Pulmonary artery endothelial cell (primary cell): ENCODE measurements at regions not wholly inside any gene's neighbourhood (a gene's known extent, or its start where the extent isn't known, plus 50 kb on each side); places are given as distances from the start of the nearest gene placed in this dataset.
"Not testable (repeated sequence)": the region's sequence is repeated elsewhere in the genome, so short reads cannot be mapped to it uniquely, and the experiment has no call there.

Experiments
- DNase-seq: peaks from one replicate; pipeline ENCODE4 v3.0.0-alpha.2; 2011; ENCODE audit warnings: low read depth, low spot score

DNA sequence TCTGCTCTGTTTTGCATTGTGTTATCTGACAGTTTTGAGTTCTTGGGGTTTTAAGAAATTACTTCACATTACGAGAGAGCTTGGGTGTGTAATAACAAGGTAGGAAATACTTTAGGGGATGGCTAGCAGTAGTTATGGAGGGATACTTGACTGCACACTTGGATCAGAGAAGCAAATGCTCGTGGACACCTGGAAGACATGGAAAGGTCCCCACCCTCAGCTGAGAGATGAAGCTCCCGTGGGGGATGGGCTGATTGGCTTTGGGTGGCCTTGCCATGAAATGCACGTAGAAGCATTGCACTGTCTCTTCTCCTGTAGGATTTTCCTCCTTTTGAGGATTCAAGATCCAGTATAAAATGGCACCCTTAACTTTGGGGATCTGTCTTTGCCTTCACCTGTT lies 61.5 kb upstream of the UNC93A start:
- DNase-seq, result no peak

DNA sequence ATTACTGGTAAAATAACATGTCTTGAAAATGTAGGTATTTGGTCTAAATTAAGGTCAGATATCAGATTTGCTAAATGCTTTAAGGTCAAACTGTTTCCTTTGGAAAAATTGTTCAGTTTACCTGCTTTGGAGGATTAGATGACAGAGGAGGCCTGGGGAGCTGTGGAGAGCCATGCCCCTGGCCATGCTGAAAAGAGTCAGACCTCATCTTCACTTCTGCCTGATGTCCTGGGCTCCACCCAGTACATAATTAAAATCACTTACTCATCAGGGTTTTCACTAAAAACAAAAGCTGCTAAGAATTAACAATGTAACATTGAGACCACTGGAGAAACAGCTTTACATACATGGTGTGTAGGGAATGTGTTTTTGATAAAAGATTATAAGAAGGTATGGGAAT lies 60.8 kb upstream of the UNC93A start:
- DNase-seq, result no peak

DNA sequence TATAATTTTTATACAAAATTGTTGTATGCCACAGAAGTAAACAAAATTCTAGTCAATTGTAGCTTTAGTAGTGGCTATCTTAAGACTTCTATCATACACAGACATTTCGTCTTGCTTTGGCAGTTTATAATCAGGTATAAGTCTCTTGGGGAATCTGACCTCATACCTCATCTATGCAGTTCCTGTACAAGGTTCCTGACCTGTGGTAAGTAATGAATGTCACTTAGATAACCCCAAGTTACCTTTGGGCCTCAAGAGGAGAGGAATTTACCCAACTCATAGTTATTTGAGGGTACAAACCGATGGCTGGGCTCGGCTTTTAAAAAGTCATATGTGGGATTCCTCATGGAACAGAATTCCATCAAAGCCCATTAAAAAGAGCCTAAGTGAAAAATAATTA lies 58.8 kb upstream of the UNC93A start:
- DNase-seq, result no peak

GRCh38 chr6:167233490-167233889 lies 57.6 kb upstream of the UNC93A start:
- DNase-seq, result no peak

DNA sequence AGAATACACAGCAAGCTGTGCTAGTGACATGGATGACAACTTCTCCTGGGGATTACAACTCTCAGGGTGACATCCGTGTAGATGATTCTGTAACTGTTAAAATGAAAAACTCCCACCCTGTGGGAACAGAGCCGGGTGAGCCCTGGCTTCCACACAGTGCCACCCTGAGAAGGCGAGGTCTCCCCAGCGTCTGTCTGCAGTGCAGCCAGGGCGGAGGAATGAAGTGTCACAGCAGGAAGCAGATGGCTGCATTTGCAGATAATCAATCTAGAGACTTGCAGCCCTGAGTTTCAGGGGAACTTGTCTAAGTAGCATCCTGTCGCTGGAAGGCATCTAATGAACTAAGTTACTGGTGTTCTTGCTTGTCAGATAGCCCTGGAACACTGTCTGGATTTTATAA lies 56.5 kb upstream of the UNC93A start:
- DNase-seq, result not testable (repeated sequence)

- DNase-seq, result no peak
Measured at GRCh38 chr6:167235005-167235404, 56.1 kb upstream of the UNC93A start.

- DNase-seq, result no peak
Measured at GRCh38 chr6:167235421-167236238, 55.5 kb upstream of the UNC93A start.

DNA sequence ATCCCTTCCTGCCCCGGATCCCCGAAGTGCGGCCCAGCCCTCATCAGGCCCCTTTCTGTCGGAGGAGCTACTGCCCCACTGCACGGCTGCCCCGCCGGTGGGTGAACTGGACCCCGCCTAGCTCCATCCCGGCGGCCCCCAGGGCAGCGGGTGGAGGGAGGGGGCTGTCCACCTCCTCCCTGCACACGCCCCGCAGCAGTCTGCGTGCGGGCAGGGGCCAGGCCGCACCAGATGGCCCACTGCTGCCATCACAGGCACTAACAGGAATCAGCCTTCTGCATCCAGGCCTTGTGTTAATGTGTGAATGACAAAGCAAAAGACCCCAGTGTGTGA lies 54.9 kb upstream of the UNC93A start:
- no peak for DNase-seq

- no peak for DNase-seq
Measured at GRCh38 chr6:167237438-167238145, 53.5 kb upstream of the UNC93A start.

- DNase-seq, result no peak
Measured at GRCh38 chr6:167238146-167238693, 52.9 kb upstream of the UNC93A start.

- no peak for DNase-seq
Measured at GRCh38 chr6:167238694-167239467, 52.2 kb upstream of the UNC93A start.

- not testable (repeated sequence) for DNase-seq
Measured at GRCh38 chr6:167239470-167239869, 51.6 kb upstream of the UNC93A start.

GRCh38 chr6:167240034-167240541 lies 51.0 kb upstream of the UNC93A start:
- no peak for DNase-seq
